Calu3 (cell line): ENCODE measurements at regions not wholly inside any gene's neighbourhood (a gene's known extent, or its start where the extent isn't known, plus 50 kb on each side); places are given as distances from the start of the nearest gene placed in this dataset.

Experiments
- BruUV-seq: library from RNA; stranded (reverse); fragments of 400-500 nt; replicated peaks from 2 replicates; lab custom pipeline; 2021; lab: Mats Ljungman, UMichigan
- CTCF ChIA-PET: fragments of 300-600 bp; sonication (Branson Sonifier 250); formaldehyde crosslinking; loops from one replicate; lab custom pipeline; 2022; ENCODE audit warnings: antibody characterized with exemption; lab: Charles Lee
- DNase-seq: peaks from one replicate; pipeline ENCODE4 v3.0.0; 2022
- H3K27ac Mint-ChIP-seq: one replicate; pipeline ENCODE4 v1.8.0; 2022; ENCODE audit warnings: mixed read lengths; ENCODE audit not compliant: unreplicated experiment
- H3K27me3 Mint-ChIP-seq: one replicate; pipeline ENCODE4 v1.8.0; 2022; ENCODE audit warnings: mixed read lengths; ENCODE audit not compliant: unreplicated experiment
- H3K36me3 Mint-ChIP-seq: one replicate; pipeline ENCODE4 v1.8.0; 2022; ENCODE audit warnings: mild to moderate bottlenecking, moderate library complexity, mixed read lengths; ENCODE audit not compliant: insufficient read depth, unreplicated experiment
- H3K4me1 Mint-ChIP-seq: one replicate; pipeline ENCODE4 v1.8.0; 2022; ENCODE audit warnings: mild to moderate bottlenecking, low read depth, mixed read lengths; ENCODE audit not compliant: unreplicated experiment
- H3K4me3 Mint-ChIP-seq: one replicate; pipeline ENCODE4 v1.8.0; 2022; ENCODE audit warnings: mild to moderate bottlenecking, low read depth, moderate library complexity, mixed read lengths; ENCODE audit not compliant: unreplicated experiment
- H3K9me3 Mint-ChIP-seq: one replicate; pipeline ENCODE4 v1.8.0; 2022; ENCODE audit warnings: low read depth, mixed read lengths; ENCODE audit not compliant: unreplicated experiment
- CTCF ChIP-seq: fragments of 200-600 bp; IDR thresholded peaks from one replicate; pipeline ENCODE4 v1.8.0; 2022; ENCODE audit warnings: antibody characterized with exemption; ENCODE audit not compliant: unreplicated experiment
- intact Hi-C: fragments of 100-400 bp; cut with micrococcal nuclease; formaldehyde crosslinking; loops from one replicate; pipeline ENCODE4 v1.10.0; 2022; ENCODE audit not compliant: unreplicated experiment

DNA sequence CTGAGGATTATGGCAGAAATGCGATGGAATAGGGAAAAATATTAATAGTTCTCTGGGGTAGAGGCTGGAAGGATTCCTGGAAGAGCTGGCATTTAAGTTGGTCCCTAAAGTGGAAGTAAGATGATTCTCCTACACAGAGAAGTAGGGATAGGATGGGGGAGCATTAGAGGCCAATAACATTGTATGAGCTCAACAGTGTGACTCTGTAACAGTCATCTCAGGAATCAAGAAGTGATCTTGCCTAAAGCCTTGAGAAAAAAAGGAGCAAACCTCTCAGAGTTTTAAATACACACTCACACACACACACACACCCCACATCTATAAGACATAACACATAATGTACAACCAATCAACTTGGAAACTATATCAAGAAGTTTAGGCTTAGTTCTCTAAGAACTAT lies 117.7 kb upstream of the CDK1 start:
- CTCF ChIA-PET = interaction anchor here (0.6 kb wide), 1 partner anchor 182 kb away, joined by 6 read pairs; no protein-coding TSS in a partner anchor
- TF ChIP-seq CTCF = no peak
- Mint-ChIP-seq H3K27me3 (no peaks in the 10 kb centered on the region), H3K9me3 (no peaks in the 10 kb centered on the region), H3K36me3 (no peaks in the 10 kb centered on the region), H3K4me3 (no peak overlapping the region), H3K4me1 (peaks cover 19% of the 10 kb centered on the region), H3K27ac (no peak overlapping the region)
- no peak for DNase-seq
- BruUV-seq = no TSS peak
- intact Hi-C loops = no loop called here

DNA sequence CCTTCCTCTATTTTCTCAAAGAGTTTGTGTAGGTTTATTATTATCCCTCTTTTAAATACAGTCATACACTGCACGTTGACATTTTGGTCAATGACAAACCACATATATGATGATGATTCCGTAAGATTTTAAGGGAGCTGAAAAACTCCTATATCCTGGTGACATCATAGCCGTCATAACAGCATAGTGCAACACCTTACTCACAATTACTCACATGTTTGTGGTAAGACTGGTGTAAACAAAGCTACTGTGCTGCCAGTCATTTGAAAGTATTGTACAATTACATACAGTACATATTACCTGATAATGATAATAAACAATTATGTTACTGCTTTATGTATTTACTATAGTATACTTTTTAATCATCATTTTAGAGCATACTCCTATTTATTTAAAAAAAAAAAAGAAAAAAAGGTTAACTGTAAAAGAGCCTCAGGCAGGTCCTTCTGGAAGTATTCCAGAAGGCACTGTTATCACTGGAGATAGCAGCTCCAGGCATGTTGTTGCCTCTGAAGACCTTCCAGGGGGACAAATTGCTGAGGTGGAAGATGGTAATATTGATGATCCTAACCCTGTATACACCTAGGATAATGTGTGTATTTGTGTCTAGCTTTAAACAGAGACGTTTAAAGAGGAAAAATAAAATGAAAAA lies 123.3 kb upstream of the CDK1 start:
- no peak for DNase-seq
- CTCF ChIA-PET = interaction anchor here (0.7 kb wide), 2 partner anchors 82 to 202 kb away, joined by 3 read pairs; no protein-coding TSS in a partner anchor
- H3K27me3 Mint-ChIP-seq = no peaks in the 10 kb centered on the region
- no TSS peak for BruUV-seq
- no peaks in the 10 kb centered on the region for H3K9me3 Mint-ChIP-seq
- H3K36me3 Mint-ChIP-seq = no peaks in the 10 kb centered on the region
- H3K27ac Mint-ChIP-seq = no peak overlapping the region
- H3K4me1 Mint-ChIP-seq = peaks cover 5% of the 10 kb centered on the region
- H3K4me3 Mint-ChIP-seq = no peak overlapping the region
- no peak for TF ChIP-seq CTCF
- intact Hi-C loops = loop anchor here (2.0 kb wide), 1 partner anchor 78 kb away; no protein-coding TSS in a partner anchor

- H3K4me1 Mint-ChIP-seq = peaks cover 9% of the 10 kb centered on the region
- no peak overlapping the region for H3K27ac Mint-ChIP-seq
- H3K9me3 Mint-ChIP-seq = no peaks in the 10 kb centered on the region
- no peaks in the 10 kb centered on the region for H3K27me3 Mint-ChIP-seq
- no TSS peak for BruUV-seq
- CTCF ChIA-PET = interaction anchor here (0.6 to 0.7 kb wide), 2 partner anchors 186 to 201 kb away, joined by 3 read pairs; no protein-coding TSS in a partner anchor
- intact Hi-C loops = no loop called here
- no peak for DNase-seq
- no peak overlapping the region for H3K4me3 Mint-ChIP-seq
- TF ChIP-seq CTCF = no peak
- H3K36me3 Mint-ChIP-seq = no peaks in the 10 kb centered on the region
Observed at GRCh38 chr10:60652628-60653027, 125.7 kb upstream of the CDK1 start.

DNA sequence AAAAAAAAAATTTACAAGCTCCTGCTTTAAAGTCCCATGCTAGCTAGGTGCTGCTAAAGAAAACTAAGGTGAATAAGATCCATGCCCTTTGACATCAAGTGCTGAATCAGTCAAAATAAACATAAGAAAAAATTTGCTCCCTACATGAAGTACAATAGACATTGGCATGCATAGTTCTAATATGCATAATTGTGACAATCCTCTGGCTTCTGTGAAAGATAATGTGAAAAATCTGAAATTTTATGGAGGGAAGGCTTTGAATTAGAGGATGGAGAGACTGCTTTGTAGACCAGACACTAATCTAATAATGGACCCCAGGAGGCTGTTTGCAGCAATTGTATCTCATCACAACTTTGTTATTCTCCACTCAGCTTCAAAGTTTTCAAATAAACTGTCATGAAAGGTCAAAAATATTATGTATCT lies 127.9 kb upstream of the CDK1 start:
- DNase-seq = no peak
- no peaks in the 10 kb centered on the region for H3K27me3 Mint-ChIP-seq
- H3K36me3 Mint-ChIP-seq = no peaks in the 10 kb centered on the region
- TF ChIP-seq CTCF = no peak
- H3K4me1 Mint-ChIP-seq = peaks cover 9% of the 10 kb centered on the region
- no peaks in the 10 kb centered on the region for H3K9me3 Mint-ChIP-seq
- CTCF ChIA-PET = interaction anchor here (0.6 to 0.7 kb wide), 2 partner anchors 82 to 226 kb away, joined by 3 read pairs; no protein-coding TSS in a partner anchor
- H3K4me3 Mint-ChIP-seq = no peak overlapping the region
- no TSS peak for BruUV-seq
- intact Hi-C loops = no loop called here
- H3K27ac Mint-ChIP-seq = no peak overlapping the region
